D721Med (cell line): ENCODE measurements at regions not wholly inside any gene's neighbourhood (a gene's known extent, or its start where the extent isn't known, plus 50 kb on each side); places are given as distances from the start of the nearest gene placed in this dataset.

ENCODE experiments used
- DNase-seq: peaks from one replicate; pipeline ENCODE4 v3.0.0; 2011; ENCODE audit warnings: low spot score; ENCODE audit not compliant: insufficient read length
- FAIRE-seq: peaks from 2 replicates; lab custom pipeline; 2011; peaks lifted over from hg19 to GRCh38; lab: Jason Lieb, UNC
- CTCF ChIP-seq: IDR thresholded peaks from 2 replicates; pipeline ENCODE4 v1.5.1; 2012; ENCODE audit warnings: mild to moderate bottlenecking, control low read depth; ENCODE audit not compliant: insufficient read depth; ENCODE audit errors: missing control alignments

GRCh38 chr6:109315341-109316110 is 66.7 kb downstream of the CD164 start:
- no peak for FAIRE-seq
- no peak for TF ChIP-seq CTCF
- no peak for DNase-seq

GRCh38 chr6:109314313-109314712 is 68.0 kb downstream of the CD164 start:
- FAIRE-seq (no peak), DNase-seq (no peak)
- no peak for TF ChIP-seq CTCF

DNA sequence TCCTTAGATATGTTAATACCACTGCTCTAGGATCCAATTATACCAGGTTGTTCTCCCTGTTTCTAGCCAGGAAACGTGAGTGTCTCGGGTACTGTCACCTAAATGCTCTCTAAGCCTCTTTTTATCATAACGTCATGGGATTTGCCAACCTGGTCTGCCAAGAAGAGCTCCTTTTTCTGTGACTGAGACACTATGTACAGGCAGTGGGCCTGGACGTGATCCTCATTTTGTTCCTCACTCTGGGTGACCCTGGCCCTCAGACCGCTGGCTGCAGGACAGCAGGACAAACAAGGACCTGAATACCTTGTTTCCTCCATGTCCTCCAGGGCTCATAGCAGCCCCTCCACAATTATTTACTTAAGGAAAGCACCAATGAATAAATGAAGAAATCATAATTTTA is 69.1 kb downstream of the CD164 start:
- no peak for TF ChIP-seq CTCF
- no peak for DNase-seq
- no peak for FAIRE-seq

- DNase-seq (no peak), FAIRE-seq (no peak)
- TF ChIP-seq CTCF = no peak
Measured at GRCh38 chr6:109311471-109311870, 70.8 kb downstream of the CD164 start.

DNA sequence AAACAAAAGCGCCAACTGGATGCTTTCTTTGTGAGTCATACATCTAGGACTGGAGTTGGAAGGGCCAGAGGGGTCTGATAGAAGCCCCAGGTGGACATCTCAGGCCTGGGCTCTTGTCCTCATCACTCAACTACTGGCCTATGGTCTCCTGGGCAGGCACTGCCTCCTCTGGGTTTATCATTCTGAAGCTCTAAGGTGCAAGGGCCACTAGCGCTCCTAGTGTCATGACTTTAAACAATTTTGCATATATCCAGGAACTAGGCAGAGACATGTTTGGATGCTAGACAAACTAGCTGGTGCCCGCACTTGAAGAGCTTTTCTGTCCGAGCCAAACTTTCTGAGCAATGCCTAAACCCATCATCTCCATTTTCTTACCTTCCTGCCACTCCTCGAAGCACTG is 72.3 kb downstream of the CD164 start:
- DNase-seq (no peak), FAIRE-seq (no peak)
- TF ChIP-seq CTCF = no peak

DNA sequence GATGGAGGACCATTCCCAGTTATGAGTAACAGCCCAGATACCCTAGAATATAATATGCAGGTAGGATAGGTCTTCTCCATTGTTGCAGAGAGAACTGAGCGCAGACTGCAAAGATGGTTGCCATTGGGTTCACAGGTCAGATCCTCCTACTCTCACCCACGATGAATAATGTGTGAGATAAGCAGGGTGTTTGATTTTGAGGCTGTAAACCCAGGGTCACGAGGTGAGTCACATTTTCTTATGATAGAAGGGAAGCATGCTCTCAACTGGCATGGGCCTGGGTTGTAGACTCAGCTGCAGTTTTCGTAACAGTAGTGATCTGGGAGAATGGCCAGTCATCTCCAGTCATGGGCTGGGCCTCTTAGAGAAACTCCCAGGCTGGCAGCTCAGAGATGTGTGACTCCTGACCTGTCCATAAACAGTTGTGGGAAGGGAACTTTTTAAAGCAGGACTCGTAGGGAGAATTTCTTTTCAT is 74.2 kb downstream of the CD164 start:
- no peak for TF ChIP-seq CTCF
- DNase-seq (no peak), FAIRE-seq (no peak)

- no peak for DNase-seq
- no peak for FAIRE-seq
- TF ChIP-seq CTCF = no peak
Measured at GRCh38 chr6:109306733-109307132, 75.5 kb downstream of the CD164 start.
